Gastroesophageal sphincter (tissue), 4 donors: ENCODE measurements at regions not wholly inside any gene's neighbourhood (a gene's known extent, or its start where the extent isn't known, plus 50 kb on each side); places are given as distances from the start of the nearest gene placed in this dataset.

Experiments
- ATAC-seq: fragments of 150-250 bp; one replicate; pipeline ENCODE4 v1.9.1; 2016; ENCODE audit warnings: mild to moderate bottlenecking, moderate library complexity
- H3K27ac ChIP-seq, 4 donors: fragments of 200-600 bp; sonication (generic) in 3 of 4; 1 replicate in 3 of 4; 2 replicates in 1 of 4; pipeline ENCODE4 v1.5.1; 2016 to 2019
- H3K27me3 ChIP-seq: fragments of 200-600 bp; sonication (generic); one replicate; pipeline ENCODE4 v1.5.1; 2019
- H3K36me3 ChIP-seq, 2 donors: fragments of 200-600 bp; sonication (generic); one replicate each; pipeline ENCODE4 v1.5.1; 2019; ENCODE audit warnings: control low read depth in 1 of 2
- H3K4me1 ChIP-seq, 3 donors: fragments of 200-600 bp; sonication (generic); 1 replicate in 2 of 3; 2 replicates in 1 of 3; pipeline ENCODE4 v1.5.1; 2016 to 2019; ENCODE audit warnings: control low read depth in 2 of 3
- H3K4me3 ChIP-seq, 2 donors: fragments of 200-600 bp; sonication (generic); one replicate each; pipeline ENCODE4 v1.5.1; 2019; ENCODE audit warnings: mild to moderate bottlenecking in 1 of 2, moderate library complexity in 1 of 2
- H3K9me3 ChIP-seq, 3 donors: fragments of 200-600 bp; sonication (generic); one replicate each; pipeline ENCODE4 v1.5.1; 2017 to 2019; ENCODE audit warnings: control low read depth in 2 of 3
- EP300 ChIP-seq: sonication (generic); formaldehyde crosslinking; IDR thresholded peaks from one replicate; pipeline ENCODE4 v1.6.1; 2017; ENCODE audit warnings: antibody characterized with exemption, mild to moderate bottlenecking
- POLR2A ChIP-seq, 2 donors: fragments of 450-650 bp; IDR thresholded peaks; one replicate each; pipeline ENCODE4 v1.6.1; 2017; ENCODE audit warnings: antibody characterized with exemption in 2 of 2, mild to moderate bottlenecking in 2 of 2, moderate library complexity in 1 of 2
- POLR2AphosphoS5 ChIP-seq: sonication (generic); formaldehyde crosslinking; IDR thresholded peaks from one replicate; pipeline ENCODE4 v1.6.1; 2017; ENCODE audit warnings: antibody characterized with exemption
- WGBS, 2 donors: methylation state at CpG; one replicate each; pipeline ENCODE4 v1.1.5; 2018; ENCODE audit warnings: low coverage in 1 of 2; 5-methylcytosine and 5-hydroxymethylcytosine counted together
- TF ChIP-seq, protein P1 (sequence below), 4 experiments: fragments of 200-600 bp in 2 of 4; fragments of 450-650 bp in 2 of 4; sonication (generic) in 1 of 4; IDR thresholded peaks; one replicate each; pipeline ENCODE4 v1.5.1; 2017 to 2019; ENCODE audit warnings: antibody characterized with exemption in 4 of 4, mild to moderate bottlenecking in 2 of 4, moderate library complexity in 2 of 4

DNA sequence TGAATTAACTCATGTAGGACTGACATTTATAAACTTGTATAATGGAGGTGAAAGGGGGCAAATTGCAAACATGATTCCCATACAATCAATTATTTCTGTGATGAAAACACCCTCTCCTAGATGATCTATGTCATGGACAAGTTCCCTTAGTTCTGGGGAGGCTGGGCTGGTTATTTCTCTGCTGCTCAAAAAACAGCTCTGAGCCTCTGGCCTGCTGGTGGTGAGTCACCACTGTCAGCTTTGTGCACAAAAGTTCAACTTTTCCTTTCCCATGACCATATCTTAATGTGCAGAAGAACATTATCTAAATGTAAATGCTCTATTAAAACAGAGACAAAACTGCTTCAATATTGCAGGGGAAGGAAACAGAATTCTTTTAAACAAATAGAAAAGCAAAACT is 85.0 kb downstream of the HMHB1 start:
- H3K27me3 ChIP-seq = no peaks in the 10 kb centered on the region
- H3K4me1 ChIP-seq = no peaks in the 10 kb centered on the region
- no peaks in the 10 kb centered on the region for H3K36me3 ChIP-seq
- no peak overlapping the region for H3K4me3 ChIP-seq
- no peak for ATAC-seq
- H3K27ac ChIP-seq = no peak overlapping the region
- no peaks in the 10 kb centered on the region for H3K9me3 ChIP-seq
- TF ChIP-seq POLR2A (IDR thresholded peaks at IDR 0.05) = no peak
- no peak for TF ChIP-seq EP300
- TF ChIP-seq, protein P1, sequence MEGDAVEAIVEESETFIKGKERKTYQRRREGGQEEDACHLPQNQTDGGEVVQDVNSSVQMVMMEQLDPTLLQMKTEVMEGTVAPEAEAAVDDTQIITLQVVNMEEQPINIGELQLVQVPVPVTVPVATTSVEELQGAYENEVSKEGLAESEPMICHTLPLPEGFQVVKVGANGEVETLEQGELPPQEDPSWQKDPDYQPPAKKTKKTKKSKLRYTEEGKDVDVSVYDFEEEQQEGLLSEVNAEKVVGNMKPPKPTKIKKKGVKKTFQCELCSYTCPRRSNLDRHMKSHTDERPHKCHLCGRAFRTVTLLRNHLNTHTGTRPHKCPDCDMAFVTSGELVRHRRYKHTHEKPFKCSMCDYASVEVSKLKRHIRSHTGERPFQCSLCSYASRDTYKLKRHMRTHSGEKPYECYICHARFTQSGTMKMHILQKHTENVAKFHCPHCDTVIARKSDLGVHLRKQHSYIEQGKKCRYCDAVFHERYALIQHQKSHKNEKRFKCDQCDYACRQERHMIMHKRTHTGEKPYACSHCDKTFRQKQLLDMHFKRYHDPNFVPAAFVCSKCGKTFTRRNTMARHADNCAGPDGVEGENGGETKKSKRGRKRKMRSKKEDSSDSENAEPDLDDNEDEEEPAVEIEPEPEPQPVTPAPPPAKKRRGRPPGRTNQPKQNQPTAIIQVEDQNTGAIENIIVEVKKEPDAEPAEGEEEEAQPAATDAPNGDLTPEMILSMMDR (IDR thresholded peaks at IDR 0.05) = no peak
- no peak for TF ChIP-seq POLR2AphosphoS5

DNA sequence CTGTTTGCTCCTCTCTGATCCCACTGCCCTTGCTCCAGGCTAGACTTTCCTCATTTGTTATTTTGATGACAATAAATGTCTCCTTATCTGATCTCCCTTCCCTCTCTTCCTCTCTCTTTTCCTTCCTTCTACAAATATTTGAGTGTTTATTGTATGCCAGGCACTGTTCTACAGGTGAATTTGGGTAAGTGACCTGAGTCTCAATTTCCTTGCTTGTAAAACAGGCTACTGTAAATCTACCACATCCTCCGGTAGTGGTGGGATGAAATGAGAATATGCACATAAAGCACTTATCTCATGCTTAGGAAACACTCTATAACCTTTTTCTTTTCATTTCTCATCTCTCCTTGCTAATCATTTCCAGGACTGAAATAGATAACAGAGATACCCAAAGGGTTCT is 86.4 kb downstream of the HMHB1 start:
- TF ChIP-seq POLR2A (IDR thresholded peaks at IDR 0.05) (no peak), EP300 (no peak), POLR2AphosphoS5 (no peak)
- TF ChIP-seq, protein P1 (IDR thresholded peaks at IDR 0.05) = no peak
- WGBS, 2 donors = 91 to 100% methylated on average over 1 of the region's 1 CpG

DNA sequence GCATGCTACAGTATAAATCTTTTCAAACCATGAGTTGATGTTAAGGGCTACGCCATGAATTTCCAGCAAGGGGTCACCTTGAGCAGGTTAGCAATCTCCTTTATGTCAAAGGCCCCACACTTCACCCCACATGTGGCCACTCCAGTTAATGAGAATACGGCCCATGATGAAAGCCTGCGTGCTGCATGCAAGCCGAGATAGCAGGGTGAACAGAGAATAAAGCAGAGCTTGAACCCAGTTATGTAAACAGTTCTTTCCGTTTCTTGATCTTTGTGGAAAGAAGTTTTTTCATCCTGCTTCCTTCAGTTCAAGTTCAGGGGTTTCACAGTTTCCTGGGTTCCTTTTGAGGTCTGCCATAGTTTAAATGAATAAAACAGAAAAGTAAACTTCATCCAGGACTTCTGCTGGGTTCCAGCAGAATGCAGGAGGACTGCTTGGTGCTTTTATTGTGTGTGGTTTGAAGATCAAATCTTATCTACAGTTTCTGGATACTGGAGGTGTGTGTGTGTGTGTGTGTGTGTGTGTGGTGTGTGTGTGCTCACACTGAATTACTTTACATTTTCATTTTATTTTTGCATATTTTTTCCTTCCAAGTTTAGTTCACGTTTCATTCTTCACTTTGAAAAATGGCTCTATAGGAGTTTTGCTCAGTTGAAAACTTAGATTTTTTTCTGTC is 87.1 kb downstream of the HMHB1 start:
- 67 to 81% methylated on average over 5 to 6 of the region's 6 CpGs for WGBS, 2 donors
- no peaks in the 10 kb centered on the region for H3K4me1 ChIP-seq
- H3K27me3 ChIP-seq = no peaks in the 10 kb centered on the region
- H3K4me3 ChIP-seq = no peak overlapping the region
- H3K9me3 ChIP-seq = no peaks in the 10 kb centered on the region
- TF ChIP-seq POLR2AphosphoS5 (no peak), EP300 (no peak), POLR2A (IDR thresholded peaks at IDR 0.05) (no peak)
- TF ChIP-seq, protein P1 (IDR thresholded peaks at IDR 0.05) = no peak
- ATAC-seq = no peak
- H3K36me3 ChIP-seq = no peaks in the 10 kb centered on the region
- no peak overlapping the region for H3K27ac ChIP-seq

More for the DNA sequence above, 86.4 kb downstream of the HMHB1 start:
- no peak overlapping the region for H3K27ac ChIP-seq
- ATAC-seq = no peak
- H3K27me3 ChIP-seq = no peaks in the 10 kb centered on the region
- H3K9me3 ChIP-seq = no peaks in the 10 kb centered on the region
- no peaks in the 10 kb centered on the region for H3K36me3 ChIP-seq
- H3K4me3 ChIP-seq = no peak overlapping the region
- no peaks in the 10 kb centered on the region for H3K4me1 ChIP-seq

DNA sequence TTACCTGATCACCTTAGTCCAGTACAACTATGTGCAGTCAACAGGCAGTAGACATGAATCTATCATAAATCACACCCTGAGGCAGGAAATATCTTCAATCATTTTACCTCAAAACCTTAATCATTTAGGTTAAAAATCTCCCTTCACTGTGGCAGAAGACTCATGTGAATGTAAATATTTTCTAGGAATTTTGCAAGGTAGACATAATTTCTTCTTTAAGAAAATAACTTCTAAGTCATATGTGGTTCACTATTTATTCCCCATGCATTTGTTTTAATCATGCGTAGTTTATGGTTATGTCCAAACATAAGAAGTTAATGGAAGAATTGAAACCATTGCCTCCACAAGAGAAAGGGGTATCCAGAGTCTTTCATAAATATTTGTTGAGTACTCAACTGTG is 97.0 kb downstream of the HMHB1 start:
- Histone ChIP-seq H3K36me3 (no peaks in the 10 kb centered on the region), H3K4me3 (no peak overlapping the region), H3K4me1 (no peaks in the 10 kb centered on the region), H3K27ac (no peak overlapping the region), H3K27me3 (no peaks in the 10 kb centered on the region), H3K9me3 (no peaks in the 10 kb centered on the region)
- ATAC-seq = no peak
- no peak for TF ChIP-seq EP300
- TF ChIP-seq, protein P1 (IDR thresholded peaks at IDR 0.05) = no peak
- TF ChIP-seq POLR2AphosphoS5 = no peak
- no peak for TF ChIP-seq POLR2A (IDR thresholded peaks at IDR 0.05)
- 93 to 100% methylated on average over 1 of the region's 1 CpG for WGBS, 2 donors

- TF ChIP-seq, protein P1 (IDR thresholded peaks at IDR 0.05) = no peak
- TF ChIP-seq POLR2A (IDR thresholded peaks at IDR 0.05) = no peak
- no peak for TF ChIP-seq EP300
- no peak for TF ChIP-seq POLR2AphosphoS5
- H3K4me3 ChIP-seq = no peak overlapping the region
- H3K9me3 ChIP-seq = no peaks in the 10 kb centered on the region
- H3K4me1 ChIP-seq = no peaks in the 10 kb centered on the region
- H3K27me3 ChIP-seq = no peaks in the 10 kb centered on the region
- no peak for ATAC-seq
- 63 to 100% methylated on average over 1 of the region's 1 CpG for WGBS, 2 donors
- no peaks in the 10 kb centered on the region for H3K36me3 ChIP-seq
- no peak overlapping the region for H3K27ac ChIP-seq
Measured at GRCh38 chr5:143913008-143913752, 101.2 kb downstream of the HMHB1 start.
